ENCODE measurements at regions not wholly inside any gene's neighbourhood (a gene's known extent, or its start where the extent isn't known, plus 50 kb on each side); places are given as distances from the start of the nearest gene placed in this dataset.

GRCh38 chr9:80407220-80407619 is 835.5 kb downstream of the TLE4 start:
- intact Hi-C loops (cut with DNase I; ENCODE audit: low total_unique reads) = no loop called here
- DNase-seq (no peak), ATAC-seq (no peak)
- TF ChIP-seq CTCF (IDR thresholded peaks at IDR 0.05 in 4 of 5, conservative IDR thresholded peaks at IDR 0.05 in 1 of 5) (no peak), POLR2A (IDR thresholded peaks at IDR 0.05) (no peak)
- Histone ChIP-seq H3K4me3 (no peak overlapping the region), H3K36me3 (no peaks in the 10 kb centered on the region), H3K4me1 (no peaks in the 10 kb centered on the region), H3K27ac (no peak overlapping the region), H3K9me3 (no peaks in the 10 kb centered on the region), H3K27me3 (no peaks in the 10 kb centered on the region)
- in situ Hi-C loops (cut with MboI; ENCODE audit: low sequenced_read_pairs in 4 of 4) = no loop called here

- no peak overlapping the region for H3K27ac ChIP-seq
- intact Hi-C loops (cut with DNase I; ENCODE audit: low total_unique reads) = no loop called here
- no peak for TF ChIP-seq POLR2A (IDR thresholded peaks at IDR 0.05)
- TF ChIP-seq CTCF (IDR thresholded peaks at IDR 0.05 in 4 of 5, conservative IDR thresholded peaks at IDR 0.05 in 1 of 5) = no peak
- in situ Hi-C loops (cut with MboI; ENCODE audit: low sequenced_read_pairs in 4 of 4) = no loop called here
- DNase-seq = no peak
- H3K4me3 ChIP-seq = no peak overlapping the region
- no peaks in the 10 kb centered on the region for H3K4me1 ChIP-seq
- no peak for ATAC-seq
- no peaks in the 10 kb centered on the region for H3K27me3 ChIP-seq
- H3K9me3 ChIP-seq = no peaks in the 10 kb centered on the region
- no peaks in the 10 kb centered on the region for H3K36me3 ChIP-seq
Observed at GRCh38 chr9:80401243-80401642, 829.5 kb downstream of the TLE4 start.

- Histone ChIP-seq H3K4me1 (no peaks in the 10 kb centered on the region), H3K9me3 (no peaks in the 10 kb centered on the region), H3K27me3 (no peaks in the 10 kb centered on the region), H3K27ac (no peak overlapping the region), H3K36me3 (no peaks in the 10 kb centered on the region), H3K4me3 (no peak overlapping the region)
- DNase-seq (no peak), ATAC-seq (no peak)
- intact Hi-C loops (cut with DNase I; ENCODE audit: low total_unique reads) = no loop called here
- in situ Hi-C loops (cut with MboI; ENCODE audit: low sequenced_read_pairs in 4 of 4) = no loop called here
- TF ChIP-seq POLR2A (IDR thresholded peaks at IDR 0.05) (no peak), CTCF (IDR thresholded peaks at IDR 0.05 in 4 of 5, conservative IDR thresholded peaks at IDR 0.05 in 1 of 5) (no peak)
Observed at GRCh38 chr9:80400624-80401230, 829.0 kb downstream of the TLE4 start.

GRCh38 chr9:80399606-80400005 is 827.8 kb downstream of the TLE4 start:
- Histone ChIP-seq H3K9me3 (no peaks in the 10 kb centered on the region), H3K27ac (no peak overlapping the region), H3K4me1 (no peaks in the 10 kb centered on the region), H3K27me3 (no peaks in the 10 kb centered on the region), H3K36me3 (no peaks in the 10 kb centered on the region), H3K4me3 (no peak overlapping the region)
- DNase-seq (no peak), ATAC-seq (no peak)
- in situ Hi-C loops (cut with MboI; ENCODE audit: low sequenced_read_pairs in 4 of 4) = no loop called here
- intact Hi-C loops (cut with DNase I; ENCODE audit: low total_unique reads) = no loop called here
- no peak for TF ChIP-seq CTCF (IDR thresholded peaks at IDR 0.05 in 4 of 5, conservative IDR thresholded peaks at IDR 0.05 in 1 of 5)
- TF ChIP-seq POLR2A (IDR thresholded peaks at IDR 0.05) = no peak

GRCh38 chr9:80387828-80388227 is 816.1 kb downstream of the TLE4 start:
- TF ChIP-seq CTCF (IDR thresholded peaks at IDR 0.05 in 4 of 5, conservative IDR thresholded peaks at IDR 0.05 in 1 of 5) (no peak), POLR2A (IDR thresholded peaks at IDR 0.05) (no peak)

More at GRCh38 chr9:80387828-80388227, 816.1 kb downstream of the TLE4 start:
- Histone ChIP-seq H3K4me1 (no peaks in the 10 kb centered on the region), H3K27me3 (no peaks in the 10 kb centered on the region), H3K4me3 (no peak overlapping the region), H3K36me3 (no peaks in the 10 kb centered on the region), H3K9me3 (no peaks in the 10 kb centered on the region), H3K27ac (no peak overlapping the region)
- intact Hi-C loops (cut with DNase I; ENCODE audit: low total_unique reads) = no loop called here
- in situ Hi-C loops (cut with MboI; ENCODE audit: low sequenced_read_pairs in 4 of 4) = no loop called here
- ATAC-seq = no peak
- DNase-seq = no peak
